Neural progenitor cell (in vitro differentiated cells): ENCODE measurements at regions not wholly inside any gene's neighbourhood (a gene's known extent, or its start where the extent isn't known, plus 50 kb on each side); places are given as distances from the start of the nearest gene placed in this dataset.

Experiments
- DNase-seq: peaks from one replicate; pipeline ENCODE4 v3.0.0-alpha.2; 2016; ENCODE audit warnings: low spot score
- H2AFZ ChIP-seq: fragments of 200-600 bp; sonication (generic); replicated peaks from 2 replicates; pipeline ENCODE4 v1.6.1; 2016; ENCODE audit warnings: antibody characterized with exemption
- H3F3A ChIP-seq: fragments of 200-600 bp; sonication (generic); 2 replicates; pipeline ENCODE4 v1.6.1; 2016; ENCODE audit warnings: antibody characterized with exemption, low read depth
- H3K27ac ChIP-seq: fragments of 200-600 bp; sonication (generic); 2 replicates; pipeline ENCODE4 v1.5.1; 2016; ENCODE audit warnings: mild to moderate bottlenecking
- H3K27me3 ChIP-seq: fragments of 200-600 bp; sonication (generic); 2 replicates; pipeline ENCODE4 v1.6.1; 2016; ENCODE audit warnings: mild to moderate bottlenecking, moderate library complexity
- H3K36me3 ChIP-seq: fragments of 200-600 bp; sonication (generic); 2 replicates; pipeline ENCODE4 v1.5.1; 2016
- H3K4me1 ChIP-seq: fragments of 200-600 bp; sonication (generic); 2 replicates; pipeline ENCODE4 v1.6.1; 2016; ENCODE audit warnings: mixed run types
- H3K4me2 ChIP-seq: fragments of 200-600 bp; sonication (generic); 2 replicates; pipeline ENCODE4 v1.6.1; 2016
- H3K4me3 ChIP-seq: fragments of 200-600 bp; sonication (generic); 2 replicates; pipeline ENCODE4 v1.5.1; 2016
- H3K79me2 ChIP-seq: fragments of 200-600 bp; sonication (generic); 2 replicates; pipeline ENCODE4 v1.6.1; 2016; ENCODE audit warnings: low read depth
- H3K9ac ChIP-seq: fragments of 200-600 bp; sonication (generic); 2 replicates; pipeline ENCODE4 v1.6.1; 2016
- H3K9me3 ChIP-seq: fragments of 200-600 bp; sonication (generic); 2 replicates; pipeline ENCODE4 v1.5.1; 2016; ENCODE audit warnings: low read depth
- H4K20me1 ChIP-seq: fragments of 200-600 bp; sonication (generic); 2 replicates; pipeline ENCODE4 v1.6.1; 2016; ENCODE audit warnings: low read depth
- H3K27ac Mint-ChIP-seq: 3 replicates; pipeline ENCODE4 v1.8.0; 2021; ENCODE audit warnings: mixed read lengths
- H3K27me3 Mint-ChIP-seq: 2 replicates; pipeline ENCODE4 v1.8.0; 2022; ENCODE audit warnings: low read depth, mild to moderate bottlenecking, inconsistent platforms, moderate library complexity, mixed read lengths; ENCODE audit not compliant: insufficient read depth
- H3K36me3 Mint-ChIP-seq: 3 replicates; pipeline ENCODE4 v1.8.0; 2021; ENCODE audit warnings: mixed read lengths
- H3K4me1 Mint-ChIP-seq: 3 replicates; pipeline ENCODE4 v1.8.0; 2021; ENCODE audit warnings: mixed read lengths
- H3K4me3 Mint-ChIP-seq: 3 replicates; pipeline ENCODE4 v1.8.0; 2021; ENCODE audit warnings: mild to moderate bottlenecking, moderate library complexity, mixed read lengths
- H3K9me3 Mint-ChIP-seq: 3 replicates; pipeline ENCODE4 v1.8.0; 2020; ENCODE audit warnings: mixed read lengths
- CTCF ChIP-seq: fragments of 200-600 bp; sonication (generic); IDR thresholded peaks from 2 replicates; pipeline ENCODE4 v1.5.1; 2017; ENCODE audit warnings: antibody characterized with exemption, mild to moderate bottlenecking
- EZH2 ChIP-seq: fragments of 200-600 bp; sonication (generic); IDR thresholded peaks from 2 replicates; pipeline ENCODE4 v1.6.1; 2017; ENCODE audit warnings: antibody characterized with exemption, mild to moderate bottlenecking, moderate library complexity
- EZH2phosphoT487 ChIP-seq: fragments of 200-600 bp; sonication (generic); IDR thresholded peaks from 2 replicates; pipeline ENCODE4 v1.6.1; 2017; ENCODE audit warnings: antibody characterized with exemption

- TF ChIP-seq EZH2phosphoT487 (no peak), CTCF (no peak)
- H2AFZ ChIP-seq = no peak overlapping the region
- no peaks in the 10 kb centered on the region for H3K9me3 ChIP-seq
- Mint-ChIP-seq H3K9me3 (peaks cover 3% of the 10 kb centered on the region), H3K4me3 (peak overlapping the region; percentile 4), H3K4me1 (peaks cover 59% of the 10 kb centered on the region), H3K27me3 (peaks cover 20% of the 10 kb centered on the region), H3K36me3 (no peaks in the 10 kb centered on the region), H3K27ac (peak overlapping the region; percentile 43)
- H3K36me3 ChIP-seq = no peaks in the 10 kb centered on the region
- peaks cover 10% of the 10 kb centered on the region for H3K4me1 ChIP-seq
- no peak overlapping the region for H3K4me2 ChIP-seq
- no peaks in the 10 kb centered on the region for H3K79me2 ChIP-seq
- H3K9ac ChIP-seq = no peak overlapping the region
- H3K4me3 ChIP-seq = no peak overlapping the region
- H3F3A ChIP-seq = no peaks in the 10 kb centered on the region
- H3K27me3 ChIP-seq = no peaks in the 10 kb centered on the region
- no peak overlapping the region for H3K27ac ChIP-seq
- no peak for DNase-seq
- no peaks in the 10 kb centered on the region for H4K20me1 ChIP-seq
Measured at GRCh38 chr10:121084016-121084674, 233.0 kb downstream of the WDR11 start.

- Mint-ChIP-seq H3K27me3 (peaks cover 17% of the 10 kb centered on the region), H3K9me3 (peaks cover 3% of the 10 kb centered on the region), H3K4me3 (no peak overlapping the region), H3K4me1 (peaks cover 56% of the 10 kb centered on the region), H3K36me3 (no peaks in the 10 kb centered on the region), H3K27ac (peak overlapping the region; percentile 70)
- no peak overlapping the region for H3K4me2 ChIP-seq
- H3K4me1 ChIP-seq = peaks cover 10% of the 10 kb centered on the region
- TF ChIP-seq CTCF = no peak
- TF ChIP-seq EZH2 = no peak
- H4K20me1 ChIP-seq = no peaks in the 10 kb centered on the region
- no peaks in the 10 kb centered on the region for H3K36me3 ChIP-seq
- H3K27me3 ChIP-seq = no peaks in the 10 kb centered on the region
- H3K9ac ChIP-seq = no peak overlapping the region
- DNase-seq = no peak
- no peaks in the 10 kb centered on the region for H3K79me2 ChIP-seq
- H3K27ac ChIP-seq = no peak overlapping the region
- no peak overlapping the region for H3K4me3 ChIP-seq
- H2AFZ ChIP-seq = no peak overlapping the region
- H3K9me3 ChIP-seq = no peaks in the 10 kb centered on the region
- H3F3A ChIP-seq = no peaks in the 10 kb centered on the region
Measured at GRCh38 chr10:121084675-121085070, 233.5 kb downstream of the WDR11 start.

GRCh38 chr10:121085367-121085766, 234.2 kb downstream of the WDR11 start:
- Mint-ChIP-seq H3K4me3 (no peak overlapping the region), H3K36me3 (no peaks in the 10 kb centered on the region), H3K27ac (peak overlapping the region; percentile 70), H3K4me1 (peaks cover 53% of the 10 kb centered on the region), H3K9me3 (peaks cover 3% of the 10 kb centered on the region), H3K27me3 (peaks cover 17% of the 10 kb centered on the region)
- H3K9me3 ChIP-seq = no peaks in the 10 kb centered on the region
- H3K4me1 ChIP-seq = peaks cover 6% of the 10 kb centered on the region
- H3K4me2 ChIP-seq = no peak overlapping the region
- TF ChIP-seq EZH2 (no peak), CTCF (no peak), EZH2phosphoT487 (no peak)
- no peaks in the 10 kb centered on the region for H4K20me1 ChIP-seq
- no peaks in the 10 kb centered on the region for H3F3A ChIP-seq
- H3K79me2 ChIP-seq = no peaks in the 10 kb centered on the region
- no peak for DNase-seq
- H3K36me3 ChIP-seq = no peaks in the 10 kb centered on the region
- H3K4me3 ChIP-seq = no peak overlapping the region
- no peak overlapping the region for H2AFZ ChIP-seq
- H3K27me3 ChIP-seq = no peaks in the 10 kb centered on the region
- no peak overlapping the region for H3K27ac ChIP-seq
- H3K9ac ChIP-seq = no peak overlapping the region
